ENCODE measurements at regions not wholly inside any gene's neighbourhood (a gene's known extent, or its start where the extent isn't known, plus 50 kb on each side); places are given as distances from the start of the nearest gene placed in this dataset.
"Not testable (repeated sequence)": the region's sequence is repeated elsewhere in the genome, so short reads cannot be mapped to it uniquely, and the experiment has no call there.

- DNase-seq (ENCODE audit: low spot score), result no peak
Measured at GRCh38 chr1:38210021-38210894, 163.7 kb upstream of the POU3F1 start.

DNA sequence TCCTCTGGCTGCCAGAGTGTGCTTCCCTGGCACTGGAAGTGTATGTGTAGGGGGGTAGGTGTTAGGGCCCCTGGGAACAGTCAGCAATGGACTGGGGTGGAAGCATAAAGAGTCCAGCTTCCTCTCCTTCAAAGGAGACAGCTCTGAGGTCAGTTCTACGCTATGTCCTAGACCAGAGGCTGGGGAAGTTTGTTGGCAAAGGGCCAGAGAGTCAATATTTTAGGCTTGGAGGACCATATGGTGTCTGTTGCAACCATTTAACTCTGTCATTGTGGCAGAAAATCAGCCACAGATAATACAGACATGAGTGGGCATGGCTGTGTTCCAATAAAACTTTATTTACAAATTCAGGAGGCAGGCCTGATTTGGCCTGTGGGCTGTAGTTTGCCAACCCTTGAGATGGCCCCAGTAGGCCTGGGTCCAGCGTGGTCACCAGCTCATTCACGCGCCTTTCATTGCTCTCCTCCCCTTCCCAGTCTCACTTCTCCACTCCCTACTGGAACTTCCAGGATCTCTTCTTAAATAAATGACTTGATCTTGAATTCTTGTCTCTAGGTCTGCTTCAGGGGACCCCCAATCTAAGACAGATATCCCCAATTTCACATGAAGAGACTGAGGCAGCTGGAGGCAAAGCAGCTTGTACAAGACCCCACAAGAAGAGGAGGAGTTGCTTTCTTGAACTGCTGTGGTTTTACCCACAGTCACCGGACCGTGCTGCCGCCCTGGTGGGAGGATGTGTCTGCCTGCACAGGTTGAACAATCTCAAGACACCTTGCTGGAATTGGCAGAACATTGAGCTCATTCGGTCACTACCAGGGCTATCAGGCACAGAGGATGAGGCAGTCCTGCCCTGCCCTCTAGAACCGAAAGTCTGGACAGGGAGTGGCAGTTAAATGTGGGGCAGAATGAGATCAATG is 162.4 kb upstream of the POU3F1 start:
- no peak for DNase-seq (ENCODE audit: low spot score)

DNA sequence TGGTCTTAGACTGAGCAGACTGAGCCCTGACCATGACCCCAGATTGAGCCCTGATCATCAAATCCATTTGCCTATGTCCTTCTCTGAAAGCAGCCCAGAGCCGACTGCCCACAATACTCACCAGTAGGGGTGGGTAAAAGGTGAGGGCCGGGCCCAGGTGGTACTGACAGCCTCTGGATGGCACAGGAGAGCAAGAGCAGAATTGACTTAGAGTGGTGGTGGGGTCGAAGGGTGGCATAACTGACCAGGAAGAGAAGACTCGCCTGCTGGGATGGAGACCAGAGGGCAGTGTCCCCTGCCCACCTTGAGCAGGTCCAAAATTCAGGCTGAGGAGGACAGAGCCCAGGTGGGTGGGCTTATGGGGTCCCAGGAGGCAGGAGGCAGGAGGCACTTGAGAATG is 161.3 kb upstream of the POU3F1 start:
- DNase-seq (ENCODE audit: low spot score), result no peak

DNA sequence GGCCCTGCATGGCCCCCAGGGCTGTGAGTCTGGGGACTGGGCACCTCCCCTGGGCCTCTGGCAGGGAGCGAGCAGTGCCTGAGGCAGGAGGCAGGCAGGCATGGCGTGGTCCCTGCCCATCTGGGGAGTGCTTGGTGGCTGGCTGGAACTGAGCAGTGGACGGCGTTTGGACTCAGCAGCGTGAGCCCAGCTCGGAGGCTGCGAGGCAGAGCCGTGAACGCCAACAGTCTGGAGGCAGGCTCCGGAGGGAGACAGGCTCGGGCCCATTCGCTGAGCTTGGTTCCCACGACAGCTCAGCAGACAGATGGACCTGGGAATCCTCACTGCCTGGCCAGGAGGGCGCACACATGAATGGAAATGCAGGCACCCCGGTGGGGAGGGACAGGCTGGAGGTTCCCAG is 160.7 kb upstream of the POU3F1 start:
- no peak for DNase-seq (ENCODE audit: low spot score)

- DNase-seq (ENCODE audit: low spot score), result no peak
Measured at GRCh38 chr1:38204698-38205097, 158.1 kb upstream of the POU3F1 start.

DNA sequence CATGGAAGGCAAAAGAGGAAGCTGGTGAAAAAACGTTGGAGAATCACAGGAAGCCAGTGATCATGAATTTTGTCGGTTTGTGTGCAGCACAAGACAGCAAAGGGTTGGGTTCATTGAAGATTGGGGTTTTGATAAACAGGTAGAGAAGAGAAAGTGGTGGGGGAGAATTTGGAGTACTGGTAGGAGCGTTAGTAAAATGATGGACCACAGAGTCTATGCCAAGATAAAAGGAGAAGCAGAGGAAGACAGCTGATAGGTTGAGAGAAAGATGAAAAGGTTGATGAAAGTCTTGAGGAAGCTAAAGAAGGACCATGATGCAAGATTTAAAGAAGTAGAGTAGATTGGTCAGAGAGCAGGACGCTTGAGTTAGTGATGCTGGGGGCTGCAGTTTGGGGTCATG is 156.8 kb upstream of the POU3F1 start:
- no peak for DNase-seq (ENCODE audit: low spot score)

GRCh38 chr1:38201431-38201830 is 154.8 kb upstream of the POU3F1 start:
- DNase-seq (ENCODE audit: low spot score), result no peak

DNA sequence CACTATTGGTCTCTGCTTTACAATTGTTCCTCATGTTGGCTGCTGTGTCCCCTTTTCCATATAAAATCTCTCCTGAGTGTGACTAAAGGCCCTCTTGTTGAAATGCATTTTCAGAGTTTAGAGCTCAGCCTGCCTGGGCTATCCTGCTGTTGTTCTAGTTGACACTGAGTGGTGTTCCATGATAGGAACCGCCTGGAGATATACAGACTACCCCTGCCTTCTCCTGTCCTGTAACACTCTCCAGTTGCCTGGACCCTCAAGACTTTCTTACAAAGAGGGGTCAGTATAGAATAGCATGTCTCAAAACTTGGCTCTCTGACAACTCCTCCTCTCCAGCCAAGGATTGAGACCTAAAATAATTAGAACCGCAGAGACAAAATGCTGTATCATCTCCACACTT is 152.0 kb upstream of the POU3F1 start:
- no peak for DNase-seq (ENCODE audit: low spot score)

- DNase-seq (ENCODE audit: low spot score), result no peak
Measured at GRCh38 chr1:38198099-38198498, 151.5 kb upstream of the POU3F1 start.

DNA sequence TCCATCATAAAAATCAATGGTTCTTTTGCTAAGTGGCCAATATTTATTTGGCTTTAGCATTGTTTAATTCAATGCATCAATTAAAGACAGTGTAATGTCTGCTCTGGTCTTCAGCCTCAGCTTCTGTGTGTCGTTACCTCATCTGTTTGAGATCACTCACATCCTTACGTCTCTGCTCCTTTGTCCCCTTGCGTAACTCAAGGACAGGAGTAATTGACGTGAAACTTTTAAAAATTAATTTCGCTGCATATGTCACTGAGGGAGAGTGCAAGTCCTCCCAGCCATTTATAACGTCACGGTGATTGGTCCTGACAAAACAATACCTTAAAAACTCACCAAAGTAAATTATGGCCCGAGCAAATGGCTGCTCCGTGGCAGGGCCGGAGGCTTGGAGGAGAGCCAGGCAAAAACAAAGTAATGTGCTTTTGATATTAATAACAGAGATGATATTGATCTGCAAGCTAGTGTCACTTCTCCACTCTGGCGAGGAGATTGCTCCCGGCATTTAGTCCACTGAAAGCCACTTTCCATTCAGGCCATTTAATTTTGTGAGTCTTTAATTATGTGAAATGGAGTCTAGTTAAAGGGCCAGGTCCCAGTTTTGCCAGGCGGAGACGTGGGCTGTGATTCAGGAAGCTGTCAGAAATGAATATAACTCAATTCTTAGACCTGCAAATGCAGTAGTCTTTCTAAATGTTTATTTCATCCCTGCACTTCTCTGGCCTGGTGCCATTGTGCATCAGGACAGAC is 150.9 kb upstream of the POU3F1 start:
- no peak for DNase-seq (ENCODE audit: low spot score)

DNA sequence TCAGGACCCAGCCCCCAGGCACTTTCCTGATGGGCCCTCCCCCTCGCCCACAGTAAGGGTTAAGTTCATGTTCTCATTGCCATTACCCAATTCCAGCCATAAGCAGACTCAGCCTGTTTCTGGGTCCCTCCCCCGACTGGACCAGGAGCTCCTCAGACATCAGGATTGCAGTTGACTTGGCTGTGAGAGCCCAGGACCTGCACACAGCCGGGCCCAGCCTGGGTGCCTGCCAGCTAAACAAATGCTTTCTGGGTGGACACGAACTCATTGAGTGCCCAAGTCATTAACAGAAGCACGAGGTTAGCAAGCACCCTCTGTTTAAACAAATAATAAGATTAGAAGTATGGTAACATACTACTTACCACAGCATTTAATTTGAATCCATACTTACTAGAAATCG is 147.9 kb upstream of the POU3F1 start:
- DNase-seq (ENCODE audit: low spot score), result no peak

- DNase-seq (ENCODE audit: low spot score), result no peak
Measured at GRCh38 chr1:38193040-38193439, 146.4 kb upstream of the POU3F1 start.

DNA sequence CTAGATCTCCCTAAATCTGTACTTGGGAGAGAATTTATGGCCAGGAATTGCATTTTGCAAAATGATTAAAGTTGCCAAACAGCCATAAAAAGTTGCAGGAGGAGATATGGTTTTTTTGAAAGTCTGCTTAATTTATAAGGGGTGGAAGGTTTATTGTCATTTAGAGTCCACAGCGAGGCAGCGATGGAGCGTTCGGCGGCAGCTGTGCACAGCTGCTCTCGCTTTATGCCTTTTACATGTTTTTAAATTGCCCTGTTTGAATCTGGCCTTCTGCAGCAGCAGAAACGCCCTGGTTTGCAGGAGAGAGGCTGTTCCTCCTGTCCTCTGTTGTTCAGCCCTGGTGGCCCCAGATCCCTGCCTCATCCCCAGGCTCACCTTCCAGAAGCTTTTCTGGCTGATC is 144.9 kb upstream of the POU3F1 start:
- DNase-seq (ENCODE audit: low spot score), result no peak

DNA sequence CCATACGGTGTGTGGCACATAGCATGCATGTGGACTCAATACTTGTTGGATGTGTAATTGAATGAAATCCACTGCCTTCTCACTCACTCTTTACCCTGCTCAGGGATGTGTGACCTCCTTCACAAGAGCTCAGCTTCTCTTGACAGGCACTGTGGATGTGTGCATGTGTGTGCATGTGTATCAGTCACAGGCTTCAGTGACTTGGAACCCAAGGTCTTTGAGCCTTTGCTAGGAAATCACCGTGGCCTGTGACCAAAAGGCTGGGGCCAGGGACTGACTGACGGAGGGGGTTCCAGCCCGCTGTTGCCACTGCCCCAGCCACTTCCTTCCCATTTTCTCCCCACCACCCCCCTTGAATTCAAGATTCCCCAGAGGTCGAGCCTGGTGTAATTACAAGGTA is 144.4 kb upstream of the POU3F1 start:
- no peak for DNase-seq (ENCODE audit: low spot score)

GRCh38 chr1:38187552-38187951 is 141.0 kb upstream of the POU3F1 start:
- no peak for DNase-seq (ENCODE audit: low spot score)

GRCh38 chr1:38186566-38186965 is 140.0 kb upstream of the POU3F1 start:
- no peak for DNase-seq (ENCODE audit: low spot score)

GRCh38 chr1:38185913-38186312 is 139.3 kb upstream of the POU3F1 start:
- DNase-seq (ENCODE audit: low spot score), result no peak

GRCh38 chr1:38183747-38184146 is 137.2 kb upstream of the POU3F1 start:
- no peak for DNase-seq (ENCODE audit: low spot score)

DNA sequence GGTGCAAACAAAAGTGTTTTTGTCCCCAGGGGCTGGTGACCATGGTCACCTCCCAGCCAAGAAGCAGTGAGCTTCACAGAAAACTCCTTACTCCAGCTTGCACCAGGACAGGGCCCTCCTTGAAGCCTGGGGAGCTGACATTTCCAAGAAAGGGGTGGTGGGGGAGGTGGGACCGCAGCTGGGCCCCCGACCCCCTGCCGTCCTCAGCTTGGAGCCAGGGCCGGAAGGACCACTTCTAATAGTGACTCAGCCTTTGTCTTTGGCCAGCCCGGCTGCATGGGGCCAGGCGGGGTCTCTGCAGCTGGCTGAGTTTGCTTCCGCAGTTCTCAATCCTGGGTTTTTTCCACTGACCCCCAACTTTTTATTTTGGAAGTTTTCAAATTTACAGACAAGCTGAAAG is 136.5 kb upstream of the POU3F1 start:
- DNase-seq (ENCODE audit: low spot score), result no peak

DNA sequence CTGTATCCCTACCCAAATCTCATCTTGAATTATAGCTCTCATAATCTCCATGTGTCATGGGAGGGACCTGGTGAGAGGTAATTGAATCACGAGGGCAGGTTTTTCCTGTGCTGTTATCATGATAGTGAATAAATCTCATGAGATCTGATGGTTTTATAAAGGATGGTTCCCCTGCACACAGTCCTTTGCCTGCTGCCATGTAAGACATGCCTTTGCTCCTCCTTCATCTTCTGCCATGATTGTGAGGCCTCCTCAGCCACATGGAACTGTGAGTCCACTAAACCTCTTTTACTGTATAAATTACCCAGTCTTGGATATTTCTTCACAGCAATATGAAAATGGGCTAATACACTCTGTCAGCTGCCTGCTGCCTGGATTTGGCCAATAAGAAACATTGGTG is 133.8 kb upstream of the POU3F1 start:
- not testable (repeated sequence) for DNase-seq (ENCODE audit: low spot score)

DNA sequence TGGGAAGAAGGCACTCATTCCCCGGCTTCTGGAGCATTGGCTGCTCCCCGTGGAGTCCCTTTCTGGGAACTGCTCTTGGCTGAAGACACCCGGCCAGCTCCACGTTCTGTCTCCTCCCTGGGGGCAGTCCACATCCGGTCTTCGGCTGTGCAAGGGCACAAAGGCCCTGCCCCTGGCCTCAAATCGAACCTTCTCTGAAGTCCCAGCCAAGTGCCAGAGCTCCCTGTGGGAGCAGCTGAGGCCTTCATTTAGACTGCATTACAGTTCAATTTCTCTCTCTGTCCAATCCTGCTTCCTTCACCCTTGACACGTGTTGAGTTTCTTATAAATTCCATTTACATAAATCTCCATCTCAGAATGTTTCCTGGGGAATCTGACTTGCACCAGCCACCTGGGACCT is 132.9 kb upstream of the POU3F1 start:
- DNase-seq (ENCODE audit: low spot score), result no peak

GRCh38 chr1:38178216-38178615 is 131.6 kb upstream of the POU3F1 start:
- no peak for DNase-seq (ENCODE audit: low spot score)

Data from kidney capillary endothelial cell (primary cell).